ENCODE measurements at regions not wholly inside any gene's neighbourhood (a gene's known extent, or its start where the extent isn't known, plus 50 kb on each side); places are given as distances from the start of the nearest gene placed in this dataset.

DNA sequence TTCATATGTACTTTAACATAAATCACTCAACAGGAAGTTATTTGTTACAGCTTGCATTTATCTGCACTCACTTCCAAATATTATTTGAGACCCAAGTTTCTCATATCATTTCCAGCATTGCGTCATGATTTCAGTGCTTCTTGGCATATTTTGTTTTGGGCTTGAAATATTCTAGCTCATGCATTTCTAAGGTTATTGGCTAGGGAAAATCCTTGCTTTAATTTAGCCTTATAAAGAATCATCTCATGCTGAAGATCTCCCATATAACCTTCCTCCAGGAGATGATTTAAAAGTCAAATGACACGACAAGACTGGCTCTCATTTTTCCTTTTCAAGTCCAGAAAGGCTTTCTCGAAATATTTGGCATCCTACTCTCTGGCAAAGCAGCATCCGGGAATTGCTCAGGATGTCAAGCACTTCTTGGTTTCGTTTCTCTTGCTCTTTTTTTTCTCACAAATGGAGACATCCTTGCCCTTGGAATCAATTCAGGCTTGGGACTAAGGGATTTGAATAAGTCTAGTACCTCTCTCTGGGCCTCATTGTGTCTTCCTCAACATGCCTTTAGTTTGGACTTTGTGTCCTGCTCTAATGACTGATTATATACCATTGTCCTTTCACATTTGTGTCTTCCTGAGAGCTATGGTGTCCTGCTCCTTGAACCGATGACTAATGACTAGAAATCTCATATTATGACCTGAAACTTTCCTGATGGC is 295.0 kb downstream of the RMST start:
- CTCF ChIA-PET (ENCODE audit: low intra/inter-chr PET ratio), result no interaction called here
- H3K9me3 ChIP-seq (replicated peaks; ENCODE audit: control insufficient read depth, insufficient read depth, low read depth, low read length), result no peaks in the 10 kb centered on the region
- no peak overlapping the region for H2AFZ ChIP-seq (ENCODE audit: low read depth, low read length)
- no peak overlapping the region for H3K9ac ChIP-seq (ENCODE audit: insufficient read depth in 1 of 2, low read depth in 2 of 2, low read length in 2 of 2)
- no peaks in the 10 kb centered on the region for H3K4me1 ChIP-seq (replicated peaks in 1 of 2; ENCODE audit: control insufficient read depth in 2 of 2, insufficient read depth in 2 of 2, low read length in 2 of 2)
- no peak overlapping the region for H3K4me3 ChIP-seq
- no peaks in the 10 kb centered on the region for H3K9me1 ChIP-seq (ENCODE audit: control insufficient read depth, insufficient read depth, low read length)
- BruUV-seq (replicated peaks), result no TSS peak
- no peak overlapping the region for H3K4me2 ChIP-seq (ENCODE audit: insufficient read depth, low read length)
- no peaks in the 10 kb centered on the region for H3K27me3 ChIP-seq (ENCODE audit: control insufficient read depth in 2 of 2, insufficient read depth in 2 of 2, low read length in 2 of 2)
- H3K36me3 ChIP-seq (ENCODE audit: control insufficient read depth, insufficient read depth, low read length), result no peaks in the 10 kb centered on the region
- in situ Hi-C loops (cut with MboI), result no loop called here
- H3K27ac ChIP-seq (ENCODE audit: extremely low read depth, low read depth, low read length), result no peak overlapping the region
- no peak for TF ChIP-seq TAF9B (IDR thresholded peaks at IDR 0.05; ENCODE audit: partially characterized antibody)
- no peak for TF ChIP-seq ZFP36 (IDR thresholded peaks at IDR 0.05; ENCODE audit: low read depth, low read length, partially characterized antibody)
- TF ChIP-seq, protein P1, sequence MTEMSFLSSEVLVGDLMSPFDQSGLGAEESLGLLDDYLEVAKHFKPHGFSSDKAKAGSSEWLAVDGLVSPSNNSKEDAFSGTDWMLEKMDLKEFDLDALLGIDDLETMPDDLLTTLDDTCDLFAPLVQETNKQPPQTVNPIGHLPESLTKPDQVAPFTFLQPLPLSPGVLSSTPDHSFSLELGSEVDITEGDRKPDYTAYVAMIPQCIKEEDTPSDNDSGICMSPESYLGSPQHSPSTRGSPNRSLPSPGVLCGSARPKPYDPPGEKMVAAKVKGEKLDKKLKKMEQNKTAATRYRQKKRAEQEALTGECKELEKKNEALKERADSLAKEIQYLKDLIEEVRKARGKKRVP (CRISPR knock-in tag; IDR thresholded peaks at IDR 0.05), result no peak
- TF ChIP-seq, protein P2, sequence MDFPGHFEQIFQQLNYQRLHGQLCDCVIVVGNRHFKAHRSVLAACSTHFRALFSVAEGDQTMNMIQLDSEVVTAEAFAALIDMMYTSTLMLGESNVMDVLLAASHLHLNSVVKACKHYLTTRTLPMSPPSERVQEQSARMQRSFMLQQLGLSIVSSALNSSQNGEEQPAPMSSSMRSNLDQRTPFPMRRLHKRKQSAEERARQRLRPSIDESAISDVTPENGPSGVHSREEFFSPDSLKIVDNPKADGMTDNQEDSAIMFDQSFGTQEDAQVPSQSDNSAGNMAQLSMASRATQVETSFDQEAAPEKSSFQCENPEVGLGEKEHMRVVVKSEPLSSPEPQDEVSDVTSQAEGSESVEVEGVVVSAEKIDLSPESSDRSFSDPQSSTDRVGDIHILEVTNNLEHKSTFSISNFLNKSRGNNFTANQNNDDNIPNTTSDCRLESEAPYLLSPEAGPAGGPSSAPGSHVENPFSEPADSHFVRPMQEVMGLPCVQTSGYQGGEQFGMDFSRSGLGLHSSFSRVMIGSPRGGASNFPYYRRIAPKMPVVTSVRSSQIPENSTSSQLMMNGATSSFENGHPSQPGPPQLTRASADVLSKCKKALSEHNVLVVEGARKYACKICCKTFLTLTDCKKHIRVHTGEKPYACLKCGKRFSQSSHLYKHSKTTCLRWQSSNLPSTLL (IDR thresholded peaks at IDR 0.05), result no peak
- TF ChIP-seq RFX7 (CRISPR knock-in tag; IDR thresholded peaks at IDR 0.05), result no peak
- TF ChIP-seq, protein P3, sequence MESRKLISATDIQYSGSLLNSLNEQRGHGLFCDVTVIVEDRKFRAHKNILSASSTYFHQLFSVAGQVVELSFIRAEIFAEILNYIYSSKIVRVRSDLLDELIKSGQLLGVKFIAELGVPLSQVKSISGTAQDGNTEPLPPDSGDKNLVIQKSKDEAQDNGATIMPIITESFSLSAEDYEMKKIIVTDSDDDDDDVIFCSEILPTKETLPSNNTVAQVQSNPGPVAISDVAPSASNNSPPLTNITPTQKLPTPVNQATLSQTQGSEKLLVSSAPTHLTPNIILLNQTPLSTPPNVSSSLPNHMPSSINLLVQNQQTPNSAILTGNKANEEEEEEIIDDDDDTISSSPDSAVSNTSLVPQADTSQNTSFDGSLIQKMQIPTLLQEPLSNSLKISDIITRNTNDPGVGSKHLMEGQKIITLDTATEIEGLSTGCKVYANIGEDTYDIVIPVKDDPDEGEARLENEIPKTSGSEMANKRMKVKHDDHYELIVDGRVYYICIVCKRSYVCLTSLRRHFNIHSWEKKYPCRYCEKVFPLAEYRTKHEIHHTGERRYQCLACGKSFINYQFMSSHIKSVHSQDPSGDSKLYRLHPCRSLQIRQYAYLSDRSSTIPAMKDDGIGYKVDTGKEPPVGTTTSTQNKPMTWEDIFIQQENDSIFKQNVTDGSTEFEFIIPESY (CRISPR knock-in tag; IDR thresholded peaks at IDR 0.05), result no peak
- no peak for TF ChIP-seq SETDB1 (IDR thresholded peaks at IDR 0.05; ENCODE audit: low read length)
- TF ChIP-seq MCM3 (IDR thresholded peaks at IDR 0.05), result no peak
- TF ChIP-seq RBBP5 (IDR thresholded peaks at IDR 0.05; ENCODE audit: borderline replicate concordance, insufficient read depth, low read length, poor library complexity, severe bottlenecking), result no peak
- POLR2A ChIA-PET, result no interaction called here
- H3K79me2 ChIP-seq (ENCODE audit: control insufficient read depth, insufficient read depth, low read length), result no peaks in the 10 kb centered on the region
- intact Hi-C loops (cut with micrococcal nuclease), result no loop called here
- no peak for ATAC-seq
- DNase-seq (ENCODE audit: extremely low read depth in 1 of 4, low spot score in 3 of 4), result no peak
- no peak for FAIRE-seq
- H4K20me1 ChIP-seq (replicated peaks; ENCODE audit: control insufficient read depth, insufficient read depth, low read length), result no peaks in the 10 kb centered on the region
- WGBS (ENCODE audit: insufficient coverage, low coverage, missing lambda C conversion rate), result under 1% methylated on average over 6 of the region's 6 CpGs

Measured in K562 (cell line).